AG09309 (cell line): ENCODE measurements at regions not wholly inside any gene's neighbourhood (a gene's known extent, or its start where the extent isn't known, plus 50 kb on each side); places are given as distances from the start of the nearest gene placed in this dataset.

Experiments
- DNase-seq: peaks from one replicate; pipeline ENCODE4 v3.0.0-alpha.2; 2010; ENCODE audit warnings: low read depth
- H3K4me3 ChIP-seq: 2 replicates; pipeline ENCODE4 v1.5.1; 2011; ENCODE audit warnings: mild to moderate bottlenecking, low read depth, low read length, moderate library complexity; ENCODE audit not compliant: control insufficient read depth
- CTCF ChIP-seq: IDR thresholded peaks from 2 replicates; pipeline ENCODE4 v1.5.1; 2011; ENCODE audit warnings: mild to moderate bottlenecking, low read depth, low read length, inconsistent platforms; ENCODE audit not compliant: insufficient read depth, control insufficient read depth; ENCODE audit errors: missing control alignments

GRCh38 chr13:82678052-82678451, 1204.2 kb downstream of the SLITRK1 start:
- H3K4me3 ChIP-seq, result no peak overlapping the region
- TF ChIP-seq CTCF, result no peak
- DNase-seq, result no peak

GRCh38 chr13:82675024-82675423, 1207.2 kb downstream of the SLITRK1 start:
- no peak for DNase-seq
- no peak overlapping the region for H3K4me3 ChIP-seq
- no peak for TF ChIP-seq CTCF

GRCh38 chr13:82674546-82674945, 1207.7 kb downstream of the SLITRK1 start:
- no peak overlapping the region for H3K4me3 ChIP-seq
- DNase-seq, result no peak
- no peak for TF ChIP-seq CTCF

- no peak for TF ChIP-seq CTCF
- no peak for DNase-seq
- no peak overlapping the region for H3K4me3 ChIP-seq
Observed at GRCh38 chr13:82672248-82672647, 1210.0 kb downstream of the SLITRK1 start.

- TF ChIP-seq CTCF, result no peak
- no peak overlapping the region for H3K4me3 ChIP-seq
- DNase-seq, result no peak
Observed at GRCh38 chr13:82664183-82664582, 1218.1 kb downstream of the SLITRK1 start.

- no peak overlapping the region for H3K4me3 ChIP-seq
- DNase-seq, result no peak
- TF ChIP-seq CTCF, result no peak
Observed at GRCh38 chr13:82661126-82661525, 1221.1 kb downstream of the SLITRK1 start.

GRCh38 chr13:82658811-82659210, 1223.5 kb downstream of the SLITRK1 start:
- DNase-seq, result no peak
- H3K4me3 ChIP-seq, result no peak overlapping the region
- no peak for TF ChIP-seq CTCF
